H9 (cell line): ENCODE measurements at regions not wholly inside any gene's neighbourhood (a gene's known extent, or its start where the extent isn't known, plus 50 kb on each side); places are given as distances from the start of the nearest gene placed in this dataset.

ENCODE experiments used
- DNase-seq: peaks from one replicate; pipeline ENCODE4 v3.0.0-alpha.2; 2017
- H2AFZ ChIP-seq: one replicate; pipeline ENCODE4 v1.6.1; 2013; ENCODE audit warnings: mild to moderate bottlenecking, low read length, control low read depth, moderate library complexity
- H2AK5ac ChIP-seq: 2 replicates; pipeline ENCODE4 v1.6.1; 2013; ENCODE audit warnings: low read length, control low read depth, mixed read lengths; ENCODE audit not compliant: insufficient read length
- H2BK120ac ChIP-seq: one replicate; pipeline ENCODE4 v1.6.1; 2013; ENCODE audit warnings: low read depth, mild to moderate bottlenecking, low read length, control low read depth, inconsistent platforms; ENCODE audit not compliant: poor library complexity, severe bottlenecking
- H2BK12ac ChIP-seq: 2 replicates; pipeline ENCODE4 v1.6.1; 2013; ENCODE audit warnings: low read length, control low read depth, mixed read lengths, low read depth; ENCODE audit not compliant: insufficient read length
- H2BK15ac ChIP-seq: 2 replicates; pipeline ENCODE4 v1.6.1; 2013; ENCODE audit warnings: low read depth, low read length, control low read depth
- H2BK20ac ChIP-seq: one replicate; pipeline ENCODE4 v1.6.1; 2013; ENCODE audit warnings: low read depth, mild to moderate bottlenecking, low read length, control low read depth, inconsistent platforms; ENCODE audit not compliant: poor library complexity, severe bottlenecking
- H2BK5ac ChIP-seq: 2 replicates; pipeline ENCODE4 v1.6.1; 2013; ENCODE audit warnings: low read length, control low read depth, mixed read lengths; ENCODE audit not compliant: insufficient read length
- H3K14ac ChIP-seq: 2 replicates; pipeline ENCODE4 v1.6.1; 2013; ENCODE audit warnings: low read length, control low read depth; ENCODE audit not compliant: insufficient read depth
- H3K18ac ChIP-seq: 2 replicates; pipeline ENCODE4 v1.6.1; 2013; ENCODE audit warnings: low read depth, mild to moderate bottlenecking, mixed read lengths, low read length, control low read depth; ENCODE audit not compliant: insufficient read length
- H3K23ac ChIP-seq: 2 replicates; pipeline ENCODE4 v1.6.1; 2013; ENCODE audit warnings: low read length, control low read depth, mixed read lengths, low read depth; ENCODE audit not compliant: insufficient read length
- H3K23me2 ChIP-seq: 2 replicates; pipeline ENCODE4 v1.6.1; 2013; ENCODE audit warnings: low read depth, mild to moderate bottlenecking, mixed read lengths, low read length, control low read depth; ENCODE audit not compliant: insufficient read length, poor library complexity, severe bottlenecking
- H3K27ac ChIP-seq: 2 replicates; pipeline ENCODE4 v1.5.1; 2013; ENCODE audit warnings: low read length, control low read depth, mixed read lengths, low read depth; ENCODE audit not compliant: insufficient read length
- H3K27me3 ChIP-seq: 2 replicates; pipeline ENCODE4 v1.6.1; 2013; ENCODE audit warnings: low read length, control low read depth, inconsistent platforms; ENCODE audit not compliant: insufficient read depth
- H3K4ac ChIP-seq: 2 replicates; pipeline ENCODE4 v1.6.1; 2013; ENCODE audit warnings: low read depth, mild to moderate bottlenecking, control low read depth, inconsistent platforms, low read length, moderate library complexity
- H3K4me1 ChIP-seq: 2 replicates; pipeline ENCODE4 v1.6.1; 2013; ENCODE audit warnings: low read length, control low read depth, inconsistent platforms; ENCODE audit not compliant: insufficient read depth
- H3K4me2 ChIP-seq: 2 replicates; pipeline ENCODE4 v1.6.1; 2013; ENCODE audit warnings: low read length, control low read depth, mixed read lengths; ENCODE audit not compliant: insufficient read length, insufficient read depth
- H3K56ac ChIP-seq: 2 replicates; pipeline ENCODE4 v1.6.1; 2013; ENCODE audit warnings: low read depth, mild to moderate bottlenecking, mixed read lengths, low read length, control low read depth; ENCODE audit not compliant: insufficient read length
- H3K79me1 ChIP-seq: 2 replicates; pipeline ENCODE4 v1.6.1; 2013; ENCODE audit warnings: low read depth, mild to moderate bottlenecking, moderate library complexity, low read length, control low read depth, inconsistent platforms; ENCODE audit not compliant: insufficient read depth, poor library complexity, severe bottlenecking
- H3K79me2 ChIP-seq: 2 replicates; pipeline ENCODE4 v1.6.1; 2013; ENCODE audit warnings: low read length, control low read depth, inconsistent platforms; ENCODE audit not compliant: insufficient read depth
- H3K9ac ChIP-seq: 2 replicates; pipeline ENCODE4 v1.6.1; 2013; ENCODE audit warnings: low read length, control low read depth, mixed read lengths; ENCODE audit not compliant: insufficient read length; ENCODE audit errors: extremely low read depth
- H3K9me3 ChIP-seq: one replicate; pipeline ENCODE4 v1.6.1; 2013; ENCODE audit warnings: low read depth, low read length, inconsistent platforms; ENCODE audit not compliant: control insufficient read depth
- H3T11ph ChIP-seq: one replicate; pipeline ENCODE4 v1.6.1; 2013; ENCODE audit warnings: mild to moderate bottlenecking, low read length, control low read depth, inconsistent platforms
- H4K20me1 ChIP-seq: one replicate; pipeline ENCODE4 v1.6.1; 2013; ENCODE audit not compliant: control insufficient read depth, insufficient read length, insufficient read depth
- H4K5ac ChIP-seq: 2 replicates; pipeline ENCODE4 v1.6.1; 2013; ENCODE audit warnings: low read depth, mild to moderate bottlenecking, mixed read lengths, low read length, control low read depth; ENCODE audit not compliant: insufficient read length
- H4K8ac ChIP-seq: replicated peaks from 2 replicates; pipeline ENCODE4 v1.6.1; 2013; ENCODE audit warnings: low read length, control low read depth, mixed read lengths, low read depth; ENCODE audit not compliant: insufficient read length
- H4K91ac ChIP-seq: 2 replicates; pipeline ENCODE4 v1.6.1; 2013; ENCODE audit warnings: low read depth, mild to moderate bottlenecking, moderate library complexity, mixed read lengths, low read length, control low read depth; ENCODE audit not compliant: insufficient read length
- H3K27ac Mint-ChIP-seq, 3 experiments: 2 replicates in 2 of 3; 3 replicates in 1 of 3; pipeline ENCODE4 v1.8.0; 2020 to 2021; ENCODE audit warnings: mixed read lengths in 3 of 3, mild to moderate bottlenecking in 1 of 3, moderate library complexity in 1 of 3
- H3K27me3 Mint-ChIP-seq: 2 replicates; pipeline ENCODE4 v1.8.0; 2021; ENCODE audit warnings: low read depth, mild to moderate bottlenecking, moderate library complexity, mixed read lengths
- H3K36me3 Mint-ChIP-seq, 3 experiments: 2 replicates in 2 of 3; 3 replicates in 1 of 3; pipeline ENCODE4 v1.8.0; 2020 to 2021; ENCODE audit warnings: low read depth in 3 of 3, mixed read lengths in 3 of 3; ENCODE audit not compliant: insufficient read depth in 1 of 3
- H3K4me1 Mint-ChIP-seq, 2 experiments: 2 replicates each; pipeline ENCODE4 v1.8.0; 2020; ENCODE audit warnings: mixed read lengths in 2 of 2
- H3K4me3 Mint-ChIP-seq, 2 experiments: 2 replicates in 1 of 2; 3 replicates in 1 of 2; pipeline ENCODE4 v1.8.0; 2020 to 2021; ENCODE audit warnings: mild to moderate bottlenecking in 2 of 2, mixed read lengths in 2 of 2, moderate library complexity in 1 of 2
- H3K9me3 Mint-ChIP-seq, 2 experiments: 2 replicates in 1 of 2; 3 replicates in 1 of 2; pipeline ENCODE4 v1.8.0; 2020; ENCODE audit warnings: mild to moderate bottlenecking in 2 of 2, mixed read lengths in 2 of 2, moderate library complexity in 1 of 2
- CTCF ChIP-seq: fragments of 200-600 bp; sonication (generic); conservative IDR thresholded peaks from 3 replicates; pipeline ENCODE4 v1.8.0; 2021; ENCODE audit warnings: antibody characterized with exemption, mild to moderate bottlenecking
- WGBS: extraction: QIAGEN DNeasy Blood & Tissue Kit; methylation state at CpG from one replicate; pipeline ENCODE4 v1.1.7; 2013; ENCODE audit warnings: missing lambda C conversion rate, low lambda C conversion rate, mixed read lengths; ENCODE audit not compliant: insufficient read length; ENCODE audit errors: extremely low coverage; 5-methylcytosine and 5-hydroxymethylcytosine counted together

- H4K8ac ChIP-seq, result no peak overlapping the region
- no peak overlapping the region for H3K4me3 Mint-ChIP-seq
- no peaks in the 10 kb centered on the region for H3K79me2 ChIP-seq
- no peak overlapping the region for H4K91ac ChIP-seq
- H2AK5ac ChIP-seq, result no peak overlapping the region
- H3K4ac ChIP-seq, result no peak overlapping the region
- no peak overlapping the region; the same call in 1 of the 2 replicates for H3K14ac ChIP-seq
- H3K36me3 Mint-ChIP-seq, result peaks cover 0 to 10% (median 0%) of the 10 kb centered on the region in 3 experiments; a peak in 4 of 7 replicates
- H2AFZ ChIP-seq, result no peak overlapping the region
- peak; percentile 25 for DNase-seq
- H2BK120ac ChIP-seq, result no peak overlapping the region
- no peak overlapping the region for H3T11ph ChIP-seq
- H2BK5ac ChIP-seq, result no peak overlapping the region
- no peak overlapping the region; a peak in 1 of 7 replicates for H3K27ac Mint-ChIP-seq
- no peak overlapping the region for H3K23ac ChIP-seq
- peaks cover 3% of the 10 kb centered on the region for H3K27me3 Mint-ChIP-seq
- H2BK12ac ChIP-seq, result no peak overlapping the region
- no CpG with 5 or more reads among the region's 7 CpGs for WGBS
- no peak overlapping the region for H3K9ac ChIP-seq
- H3K4me1 ChIP-seq, result no peaks in the 10 kb centered on the region
- H3K23me2 ChIP-seq, result no peaks in the 10 kb centered on the region
- H2BK20ac ChIP-seq, result no peak overlapping the region
- H4K20me1 ChIP-seq, result no peaks in the 10 kb centered on the region
- no peak overlapping the region for H2BK15ac ChIP-seq
- H3K4me2 ChIP-seq, result no peak overlapping the region
- no peak overlapping the region for H3K27ac ChIP-seq
- no peak overlapping the region for H3K56ac ChIP-seq
- no peaks in the 10 kb centered on the region for H3K27me3 ChIP-seq
- no peaks in the 10 kb centered on the region for H3K79me1 ChIP-seq
- H3K9me3 ChIP-seq, result no peaks in the 10 kb centered on the region
- H3K9me3 Mint-ChIP-seq, result peaks cover 2 to 9% of the 10 kb centered on the region in 2 experiments; a peak in 4 of 5 replicates
- no peak overlapping the region for H4K5ac ChIP-seq
- no peak overlapping the region for H3K18ac ChIP-seq
- H3K4me1 Mint-ChIP-seq, result 0 out of 4 replicates have a peak, but pooled peaks cover 0 to 2% of the 10 kb centered on the region in 2 experiments
- TF ChIP-seq CTCF, result peak; percentile 23; the same call in 1 of the 3 replicates
Observed at GRCh38 chr22:49394116-49394785, 433.4 kb downstream of the BRD1 start.
